ENCODE measurements at regions not wholly inside any gene's neighbourhood (a gene's known extent, or its start where the extent isn't known, plus 50 kb on each side); places are given as distances from the start of the nearest gene placed in this dataset.

GRCh38 chr6:19299129-19299528, 538.0 kb upstream of the ID4 start:
- TF ChIP-seq CTCF (IDR thresholded peaks at IDR 0.05) (no peak), EP300 (IDR thresholded peaks at IDR 0.05) (no peak), POLR2A (IDR thresholded peaks at IDR 0.05; ENCODE audit: low read depth) (no peak)

All from esophagus muscularis mucosa (tissue), 4 donors.